ENCODE measurements at regions not wholly inside any gene's neighbourhood (a gene's known extent, or its start where the extent isn't known, plus 50 kb on each side); places are given as distances from the start of the nearest gene placed in this dataset.

GRCh38 chr5:109928811-109929210 is 239.1 kb downstream of the MAN2A1 start:
- TF ChIP-seq CTCF (IDR thresholded peaks at IDR 0.05; ENCODE audit: low read length) (no peak), EZH2 (IDR thresholded peaks at IDR 0.05; ENCODE audit: borderline replicate concordance, low read length) (no peak)

Data from OCI-LY1 (cell line).